HG02852 (cell line): ENCODE measurements at regions not wholly inside any gene's neighbourhood (a gene's known extent, or its start where the extent isn't known, plus 50 kb on each side); places are given as distances from the start of the nearest gene placed in this dataset.

Source experiments
- ATAC-seq: cut with Tn5 transposase; IDR thresholded peaks from one replicate; pipeline ENCODE4 v1.9.1; 2021; ENCODE audit warnings: mild to moderate bottlenecking, moderate library complexity; ENCODE audit not compliant: unreplicated experiment

DNA sequence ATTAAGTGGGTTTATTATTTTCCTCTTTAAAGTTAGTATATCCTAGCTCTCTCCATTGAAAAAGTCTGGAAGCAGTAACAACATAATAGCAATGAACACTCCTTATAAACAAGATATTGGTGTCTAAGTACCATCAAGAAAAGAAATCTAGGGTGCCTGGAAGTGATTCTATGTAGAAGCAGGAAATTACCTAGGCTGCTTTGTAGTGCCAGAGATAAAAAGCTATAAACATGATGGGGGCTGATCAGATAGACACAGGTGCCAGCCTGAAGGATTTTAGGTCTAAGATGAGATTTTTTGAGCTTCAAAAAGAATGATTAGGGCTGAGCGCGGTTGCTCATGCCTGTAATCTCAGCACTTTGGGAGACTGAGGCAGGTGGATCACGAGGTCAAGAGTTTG is 1179.3 kb upstream of the CDH9 start:
- ATAC-seq = no peak

DNA sequence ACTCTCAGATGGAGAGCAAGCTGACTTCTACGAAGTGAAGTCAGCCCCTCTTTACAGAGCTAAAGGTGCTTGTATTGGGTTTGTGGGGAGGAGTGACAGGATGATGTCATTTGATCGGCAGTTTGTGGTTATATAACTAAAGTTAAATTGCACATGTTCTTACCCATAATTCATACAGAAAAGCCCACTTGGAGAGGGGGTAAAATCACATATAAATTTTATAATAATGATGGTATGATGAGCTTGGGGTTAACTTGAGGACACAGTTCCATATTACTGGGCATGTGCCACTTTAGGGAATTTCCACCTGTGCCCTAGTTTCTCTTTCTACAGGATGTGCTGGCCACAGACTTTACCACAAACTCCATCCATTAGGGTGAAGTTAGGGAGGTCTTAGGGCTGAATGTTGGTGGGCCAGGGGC is 1178.6 kb upstream of the CDH9 start:
- peak; percentile 61 for ATAC-seq

DNA sequence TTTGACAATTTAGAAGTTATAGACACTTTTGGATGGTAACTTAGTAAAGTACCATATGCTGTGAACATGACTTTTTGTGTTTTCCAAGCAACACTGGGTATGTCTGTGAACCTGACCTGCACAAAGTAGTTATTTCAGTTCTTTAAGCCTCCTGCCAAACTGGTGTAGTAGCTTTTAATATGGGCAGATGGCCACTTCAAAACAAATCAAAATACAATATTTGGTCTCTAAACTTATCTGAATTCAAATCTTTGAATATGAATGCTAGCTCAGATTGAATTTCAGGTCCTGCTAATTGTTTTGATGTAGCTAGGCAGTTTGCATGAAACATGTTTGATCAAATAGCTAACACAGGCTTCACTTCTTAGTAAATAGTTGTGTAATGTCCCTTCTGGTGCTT is 1176.7 kb upstream of the CDH9 start:
- no peak for ATAC-seq

DNA sequence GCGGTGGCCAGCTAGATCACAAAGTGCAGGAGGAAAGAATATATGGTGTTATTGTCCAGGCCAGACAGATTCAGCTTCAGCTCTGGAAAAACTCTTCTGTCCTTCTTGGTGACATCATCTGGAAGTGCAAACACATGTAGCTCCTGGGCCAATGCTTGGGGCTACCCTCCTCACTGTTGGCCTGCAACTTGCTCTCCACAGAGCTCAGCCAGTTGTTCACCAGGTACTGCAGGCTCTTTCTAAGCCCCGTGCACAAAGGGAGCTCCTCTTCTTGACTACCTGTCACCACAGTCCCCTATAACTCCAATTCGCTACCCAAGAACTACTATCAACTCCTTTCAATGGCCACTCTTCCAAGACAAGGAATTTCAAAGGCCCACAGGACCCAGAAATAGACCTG is 1175.9 kb upstream of the CDH9 start:
- no peak for ATAC-seq

DNA sequence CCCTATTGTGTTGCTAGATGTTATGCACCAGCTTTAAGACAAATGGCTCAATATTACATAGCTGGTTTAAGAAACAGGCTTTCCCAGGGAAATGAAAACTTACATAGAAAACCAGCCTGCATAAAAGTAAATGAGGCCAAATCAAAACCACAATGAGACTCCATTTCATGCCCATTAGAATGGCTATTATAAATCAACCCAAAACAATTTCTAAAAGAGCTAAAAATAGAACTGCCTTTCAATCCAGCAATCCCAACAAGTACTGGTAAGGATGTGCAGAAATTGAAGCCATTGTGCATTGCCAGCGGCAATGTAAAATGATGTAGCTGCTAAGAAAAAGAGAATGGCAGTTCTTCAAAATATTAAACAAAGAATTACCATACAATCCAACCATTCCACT is 1170.0 kb upstream of the CDH9 start:
- no peak for ATAC-seq

DNA sequence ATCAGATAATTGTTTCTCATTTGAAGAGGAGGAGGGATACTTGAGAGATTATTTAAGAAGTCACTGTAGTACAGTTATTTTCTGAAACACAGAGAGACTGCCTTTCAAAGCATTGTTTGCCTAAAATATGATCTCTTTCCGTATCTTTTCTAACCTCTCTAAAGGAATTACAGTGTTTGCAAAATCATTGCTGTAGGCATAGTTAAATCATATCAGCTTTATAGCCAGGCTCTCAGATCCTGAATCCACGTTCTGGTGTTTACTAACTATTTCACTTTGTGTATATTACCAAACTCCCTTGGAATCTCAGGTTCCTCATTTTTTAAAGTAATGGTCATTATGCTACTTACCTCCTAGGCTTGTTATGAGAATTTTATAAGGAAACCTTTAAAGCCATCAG is 1151.6 kb upstream of the CDH9 start:
- ATAC-seq = no peak

DNA sequence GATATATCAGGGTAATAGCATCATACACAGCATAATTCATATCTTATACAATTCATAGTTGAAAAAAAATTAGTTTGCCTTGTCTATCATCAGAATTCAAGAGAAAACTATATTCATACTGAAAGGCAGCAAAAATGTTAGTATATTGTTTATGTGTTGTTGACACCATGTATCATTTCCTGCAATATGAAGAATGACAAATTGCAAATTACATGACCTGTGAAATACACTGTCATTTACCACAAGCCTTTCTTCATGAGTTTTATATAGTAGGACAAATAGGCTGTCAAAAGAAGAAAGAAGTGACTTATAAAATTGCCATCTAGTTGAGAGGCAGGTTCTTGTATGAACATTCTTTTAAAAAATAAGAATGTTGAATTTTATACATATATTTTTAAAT is 1136.3 kb upstream of the CDH9 start:
- ATAC-seq = no peak

DNA sequence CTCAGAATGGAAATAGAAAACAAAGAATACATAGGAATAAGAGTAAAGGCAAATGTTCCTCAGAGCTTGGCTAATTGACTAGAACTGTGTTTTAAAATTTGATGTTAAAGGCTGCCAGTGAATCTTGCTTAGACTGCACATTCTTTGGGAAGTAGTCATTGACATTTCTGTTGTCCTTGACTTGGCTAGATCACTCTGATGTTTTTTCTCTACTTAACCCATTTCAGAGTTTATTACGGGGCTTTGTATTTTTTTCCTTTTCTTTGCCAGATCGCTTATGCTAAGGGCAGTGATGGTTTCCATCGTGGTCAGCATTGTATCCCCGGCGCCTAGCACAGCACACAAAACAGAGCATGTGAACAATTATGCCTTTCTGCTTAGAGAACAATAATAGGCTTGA is 1126.7 kb upstream of the CDH9 start:
- ATAC-seq = no peak

DNA sequence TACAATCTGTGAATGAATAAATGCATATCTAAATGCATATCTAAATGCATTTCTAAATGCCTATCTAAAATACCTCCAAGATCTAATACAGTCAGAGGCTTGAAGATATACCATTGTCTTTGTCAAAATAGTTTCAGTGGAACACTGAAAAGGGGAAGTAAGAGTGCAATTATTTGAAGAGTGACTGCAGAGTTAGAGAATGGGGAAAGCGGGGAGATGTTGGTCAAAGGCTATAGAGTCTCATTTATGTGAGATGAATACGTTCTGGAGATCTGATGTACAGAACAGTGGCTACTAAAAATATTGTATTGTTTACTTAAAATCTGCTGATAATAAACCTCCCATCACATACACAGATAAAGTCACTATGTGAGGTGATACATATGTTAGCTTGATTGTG is 1126.2 kb upstream of the CDH9 start:
- no peak for ATAC-seq

DNA sequence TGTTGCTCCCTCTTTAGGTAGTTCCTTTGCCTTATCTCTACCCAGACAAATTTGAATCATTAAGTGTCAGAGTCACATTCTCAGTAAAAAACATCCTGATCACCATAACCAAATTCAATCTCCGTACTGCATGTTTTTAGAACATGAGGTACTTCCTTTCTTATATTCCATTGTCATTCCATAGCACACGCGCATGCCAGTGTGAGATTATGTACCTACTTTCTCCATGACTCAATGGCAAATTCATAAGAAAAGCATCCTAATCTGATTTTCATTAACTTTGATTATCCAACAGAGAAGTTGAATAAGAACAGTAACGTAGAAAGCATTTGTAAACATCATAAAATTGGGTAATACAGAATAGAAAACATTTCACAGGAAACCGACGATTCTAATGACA is 1118.6 kb upstream of the CDH9 start:
- no peak for ATAC-seq

DNA sequence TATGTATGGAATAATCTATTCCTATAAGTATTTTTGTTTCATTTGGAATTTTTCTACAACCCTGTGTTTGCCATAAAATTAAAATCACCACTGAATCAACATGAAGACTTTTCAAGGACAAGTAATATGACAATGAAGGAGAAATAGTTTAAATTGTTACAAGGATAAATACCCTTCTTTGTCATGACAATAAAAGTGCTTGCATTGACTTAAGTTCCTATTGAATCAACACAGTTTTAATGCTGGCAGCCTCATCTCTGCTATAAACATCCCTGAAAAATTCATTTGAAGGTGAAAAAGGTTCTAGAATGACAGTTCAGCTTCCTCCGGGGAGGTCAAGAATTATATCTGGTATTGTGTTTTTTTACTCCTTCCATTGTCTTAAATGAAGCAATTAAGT is 1105.1 kb upstream of the CDH9 start:
- no peak for ATAC-seq

DNA sequence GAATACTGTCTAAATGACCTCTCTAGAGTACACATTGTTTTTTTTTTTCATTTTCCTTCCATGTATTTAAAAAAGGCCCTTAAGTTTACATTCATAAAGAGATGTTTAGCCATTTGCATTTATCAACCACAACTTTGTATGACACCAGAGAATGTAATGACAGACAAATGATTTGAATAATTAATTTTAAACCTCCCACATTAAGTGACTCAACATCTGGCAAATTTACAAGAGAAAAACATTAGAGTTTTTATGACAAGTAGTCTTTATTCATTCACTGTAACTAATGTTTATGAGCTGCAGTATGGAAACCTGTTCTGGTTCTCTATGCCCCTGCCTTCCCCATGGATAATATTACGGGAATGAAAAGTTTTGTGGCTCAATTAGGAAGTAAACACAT is 1093.8 kb upstream of the CDH9 start:
- ATAC-seq = no peak

DNA sequence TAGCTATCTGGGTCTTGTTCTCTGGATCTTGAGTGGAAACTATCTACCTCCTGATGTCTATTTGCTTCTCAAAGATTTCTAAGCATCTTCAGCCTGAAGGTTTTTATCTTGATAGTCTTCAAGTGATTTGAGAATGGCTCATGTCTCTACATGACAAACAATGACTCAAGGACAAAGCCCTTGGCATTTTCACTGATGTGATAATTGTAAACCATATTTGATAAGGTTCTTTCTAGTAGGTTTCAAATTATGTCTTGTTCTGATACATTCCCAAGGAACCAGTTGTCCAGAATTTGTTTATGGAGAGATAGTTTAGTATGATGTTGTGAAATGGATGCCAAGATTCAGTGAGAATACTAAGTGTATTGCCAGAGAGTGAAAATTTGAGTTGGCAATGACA is 1079.3 kb upstream of the CDH9 start:
- no peak for ATAC-seq

DNA sequence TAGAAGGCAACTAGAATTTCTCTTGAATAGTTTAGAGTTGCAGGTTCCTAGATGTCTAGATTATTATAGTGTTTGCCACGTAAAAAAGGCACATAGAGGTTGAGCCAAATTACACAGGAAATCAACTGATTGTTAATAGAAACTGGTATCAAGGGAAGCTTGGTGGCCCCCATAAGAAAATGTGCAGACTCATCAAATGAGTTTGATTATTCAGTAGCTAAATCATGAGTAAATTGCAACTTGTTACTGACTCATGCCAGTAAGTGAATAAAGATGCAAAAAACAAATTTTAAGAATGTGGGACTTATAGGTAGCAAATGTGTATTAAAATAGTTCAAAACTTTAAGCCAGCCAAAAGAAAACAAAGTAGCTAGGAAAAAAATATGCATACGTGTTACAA is 1078.9 kb upstream of the CDH9 start:
- ATAC-seq = no peak

DNA sequence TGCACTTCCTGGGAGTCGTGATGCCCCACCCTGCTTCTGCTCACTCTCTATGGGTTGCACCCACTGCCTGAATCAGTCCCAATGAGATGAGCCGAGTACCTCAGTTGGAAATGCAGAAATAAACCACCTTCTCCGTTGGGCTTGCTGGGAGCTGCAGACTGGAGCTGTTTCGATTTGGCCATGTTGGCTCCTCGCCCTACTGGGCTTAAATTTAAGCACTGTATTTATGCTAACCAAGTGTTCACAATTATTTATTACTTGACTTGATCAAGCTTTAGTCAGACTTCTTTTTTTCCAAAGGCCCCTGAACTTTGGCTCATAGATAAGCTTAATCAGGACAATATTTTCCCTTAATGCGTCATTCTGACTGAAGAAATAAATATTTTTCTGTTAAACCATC is 1072.4 kb upstream of the CDH9 start:
- no peak for ATAC-seq

DNA sequence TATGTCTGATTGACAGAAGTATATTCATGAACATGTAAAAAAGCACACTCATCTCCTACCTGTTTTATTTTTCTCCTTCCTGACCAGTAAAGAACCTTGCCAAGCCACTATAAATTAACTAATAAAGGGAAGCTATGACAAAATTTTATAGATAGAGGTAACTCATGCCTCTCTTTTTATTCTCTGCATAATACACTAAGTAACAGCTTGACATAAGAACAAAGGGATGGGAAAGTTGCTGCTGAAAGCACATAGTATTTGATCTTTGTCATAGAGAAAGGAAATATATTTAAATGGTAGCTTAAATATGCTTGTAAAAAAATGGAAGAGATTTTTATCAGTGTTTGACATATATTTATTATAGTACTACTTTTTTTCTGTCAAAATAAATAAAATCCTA is 1065.7 kb upstream of the CDH9 start:
- no peak for ATAC-seq

DNA sequence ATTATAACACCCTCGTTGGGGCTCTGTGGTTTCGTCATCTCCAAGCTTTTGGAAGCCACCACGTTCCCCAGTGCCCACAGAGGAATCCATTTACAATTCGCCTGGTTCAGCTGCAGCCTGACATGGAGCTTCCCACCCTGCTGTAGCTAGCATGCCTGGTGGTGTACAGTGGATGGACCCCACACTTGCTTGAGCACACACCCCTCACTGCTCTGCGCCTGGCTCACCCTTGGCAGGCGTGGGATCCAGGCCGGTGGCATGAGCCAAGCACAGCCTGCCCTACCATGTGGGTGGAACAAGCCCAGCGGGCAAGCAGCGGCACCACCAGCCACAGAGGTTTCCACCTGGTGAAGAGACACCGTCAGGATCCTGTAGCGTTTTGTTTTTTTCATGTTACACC is 1045.7 kb upstream of the CDH9 start:
- no peak for ATAC-seq

DNA sequence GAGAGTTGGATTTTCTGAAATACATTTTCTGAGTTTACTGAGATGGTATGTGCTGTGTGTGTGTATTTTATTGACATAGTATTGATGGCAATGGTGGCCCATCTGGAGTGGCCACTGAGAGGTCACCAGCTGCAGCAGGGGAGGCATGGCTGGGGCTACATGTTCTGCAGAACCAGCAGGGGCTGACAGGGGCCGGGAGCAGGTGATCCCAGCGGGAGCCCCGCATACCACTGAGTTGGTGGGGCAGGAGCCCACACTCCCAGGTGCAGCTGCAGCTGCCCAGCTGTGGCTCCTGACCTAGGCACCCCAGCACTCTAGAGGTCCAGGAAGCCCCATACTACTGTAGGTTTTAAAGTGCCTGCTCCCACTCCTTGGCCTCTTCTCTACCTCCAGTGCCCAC is 1044.2 kb upstream of the CDH9 start:
- no peak for ATAC-seq

DNA sequence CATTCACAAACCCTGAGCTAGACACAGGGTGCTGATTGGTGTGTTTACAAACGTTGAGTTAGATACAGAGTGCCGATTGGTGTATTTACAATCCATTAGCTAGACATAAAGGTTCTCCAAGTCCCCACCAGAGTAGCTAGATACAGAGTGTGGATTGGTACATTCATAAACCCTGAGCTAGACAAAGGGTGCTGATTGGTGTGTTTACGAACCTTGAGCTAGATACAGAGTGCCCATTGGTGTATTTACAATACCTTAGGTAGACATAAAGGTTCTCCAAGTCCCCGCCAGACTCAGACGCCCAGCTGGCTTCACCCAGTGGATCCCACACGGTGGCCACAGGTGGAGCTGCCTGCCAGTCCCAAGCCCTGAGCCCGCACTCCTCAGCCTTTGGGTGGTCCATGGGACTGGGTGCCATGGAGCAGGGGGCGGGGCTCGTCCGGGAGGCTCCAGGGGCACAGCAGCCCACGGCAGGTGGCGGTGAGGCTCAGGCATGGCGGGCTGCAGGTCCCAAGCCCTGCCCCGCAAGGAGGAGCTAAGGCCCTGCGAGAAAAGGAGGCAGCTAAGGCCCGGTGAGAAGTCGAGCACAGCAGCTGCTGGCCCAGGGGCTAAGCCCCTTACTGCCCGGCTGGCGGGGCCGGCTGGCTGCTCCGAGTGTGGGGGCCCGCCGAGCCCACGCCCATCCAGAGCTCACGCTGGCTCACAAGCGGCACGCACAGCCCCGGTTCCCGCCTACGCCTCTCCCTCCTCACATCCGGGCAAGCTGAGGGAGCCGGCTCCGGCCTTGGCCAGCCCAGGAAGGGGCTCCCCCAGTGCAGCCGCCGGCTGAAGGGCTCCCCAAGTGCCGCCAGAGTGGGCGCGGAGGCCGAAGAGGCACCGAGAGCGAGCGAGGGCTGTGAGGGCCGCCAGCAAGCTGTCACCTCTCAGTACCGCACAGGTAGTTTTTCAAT is 1039.2 kb upstream of the CDH9 start:
- no peak for ATAC-seq

DNA sequence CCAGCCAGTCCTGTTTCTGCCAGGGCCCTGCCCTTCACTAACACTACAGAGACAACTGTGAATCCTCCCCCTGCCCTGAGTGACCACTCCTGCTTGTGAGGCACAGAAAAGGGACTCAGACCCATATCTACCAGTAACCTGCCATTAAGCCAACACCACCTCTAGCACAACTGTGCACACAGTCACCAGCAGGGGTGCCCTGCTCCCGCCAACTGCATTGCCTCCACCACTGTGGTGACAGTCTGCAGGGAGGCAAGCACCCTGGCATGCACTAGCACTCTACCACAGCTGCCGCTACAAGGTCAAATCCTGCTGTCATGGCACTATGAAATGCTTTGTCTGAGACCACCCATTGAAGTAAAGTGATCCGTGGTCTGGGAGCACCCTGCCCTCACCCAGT is 1028.5 kb upstream of the CDH9 start:
- ATAC-seq = no peak

DNA sequence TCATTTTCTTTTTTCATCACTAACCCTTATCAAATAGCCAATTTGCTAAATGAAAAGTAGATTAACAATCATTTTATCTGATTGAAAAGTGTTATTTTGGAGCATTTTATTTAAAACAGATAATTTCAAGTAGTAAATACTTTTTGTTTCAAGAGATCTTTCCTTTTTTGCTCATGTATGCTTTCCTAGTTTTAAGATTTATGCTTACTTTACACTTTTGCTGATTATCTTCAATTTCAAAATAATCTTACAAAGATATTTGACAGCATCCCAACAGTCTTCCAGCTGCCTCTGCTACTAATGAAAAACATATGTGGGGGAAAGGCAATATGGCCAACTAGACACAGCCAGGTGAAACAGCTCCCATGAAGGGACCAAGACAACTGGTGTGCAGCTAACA is 1027.3 kb upstream of the CDH9 start:
- no peak for ATAC-seq

DNA sequence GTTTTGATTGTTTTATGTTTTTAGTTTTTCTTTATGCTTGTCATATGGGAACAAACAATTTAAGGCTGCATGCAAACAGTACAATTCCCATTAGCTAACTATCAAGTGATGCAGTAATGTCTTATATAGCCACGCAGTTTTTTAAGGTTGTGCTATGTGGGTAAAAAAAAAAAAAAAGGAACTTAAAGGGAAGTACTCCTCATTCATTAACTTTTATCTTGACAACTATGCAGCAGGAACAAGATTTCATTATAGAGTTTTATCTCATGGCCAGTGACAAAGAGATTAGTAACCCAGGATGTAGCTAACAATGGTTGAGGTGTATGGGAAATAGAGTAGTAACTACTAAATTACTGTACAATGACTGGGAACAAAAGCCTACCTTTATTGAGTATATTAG is 1008.2 kb upstream of the CDH9 start:
- no peak for ATAC-seq

DNA sequence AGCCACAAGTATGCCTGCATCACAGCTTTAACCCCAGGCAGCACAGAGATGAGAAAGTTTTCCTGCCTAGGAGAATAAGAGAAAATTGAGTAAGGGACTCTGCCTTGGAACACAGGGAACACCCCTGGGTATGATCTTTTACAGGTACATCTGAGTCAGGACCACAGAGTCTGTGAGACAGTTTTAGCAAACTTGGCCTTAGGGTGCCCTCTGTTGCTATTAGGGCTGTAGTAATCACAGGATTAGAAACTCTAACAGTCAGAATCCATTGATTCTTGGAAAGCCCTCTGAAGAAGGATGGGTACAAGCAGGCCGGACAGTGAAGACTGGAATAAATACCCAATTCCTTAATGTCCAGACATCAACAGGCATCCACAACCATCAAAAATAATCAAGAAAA is 989.5 kb upstream of the CDH9 start:
- ATAC-seq = no peak
